Neural cell (in vitro differentiated cells): ENCODE measurements at regions not wholly inside any gene's neighbourhood (a gene's known extent, or its start where the extent isn't known, plus 50 kb on each side); places are given as distances from the start of the nearest gene placed in this dataset.

Experiments used
- CTCF ChIP-seq: fragments of 450-650 bp; IDR thresholded peaks from 2 replicates; pipeline ENCODE4 v1.5.1; 2014; ENCODE audit warnings: antibody characterized with exemption, mild to moderate bottlenecking, moderate library complexity; ENCODE audit not compliant: poor library complexity, severe bottlenecking
- EP300 ChIP-seq: fragments of 450-650 bp; conservative IDR thresholded peaks from 2 replicates; pipeline ENCODE4 v1.6.1; 2014; ENCODE audit warnings: antibody characterized with exemption, mild to moderate bottlenecking, moderate library complexity; ENCODE audit not compliant: poor library complexity, severe bottlenecking
- EZH2 ChIP-seq: fragments of 200-600, 300-800 bp; shearing (Covaris generic), sonication (generic); IDR thresholded peaks from 2 replicates; pipeline ENCODE4 v1.6.1; 2014; ENCODE audit warnings: antibody characterized with exemption, low read length, borderline replicate concordance, mild to moderate bottlenecking; ENCODE audit not compliant: insufficient read depth, poor library complexity, severe bottlenecking
- MXI1 ChIP-seq: fragments of 450-650 bp; conservative IDR thresholded peaks from 2 replicates; pipeline ENCODE4 v1.6.1; 2014; ENCODE audit warnings: antibody characterized with exemption, mild to moderate bottlenecking; ENCODE audit not compliant: poor library complexity, severe bottlenecking
- POLR2AphosphoS5 ChIP-seq: IDR thresholded peaks from 2 replicates; pipeline ENCODE4 v1.6.1; 2012
- SMC3 ChIP-seq: fragments of 450-650 bp; conservative IDR thresholded peaks from 2 replicates; pipeline ENCODE4 v1.6.1; 2014; ENCODE audit warnings: antibody characterized with exemption, mild to moderate bottlenecking, moderate library complexity; ENCODE audit not compliant: poor library complexity
- TAF1 ChIP-seq: IDR thresholded peaks from 2 replicates; pipeline ENCODE4 v1.6.1; 2012; ENCODE audit warnings: low read depth

- no peak for TF ChIP-seq SMC3
- no peak for TF ChIP-seq CTCF
- no peak for TF ChIP-seq TAF1
- TF ChIP-seq POLR2AphosphoS5: no peak
- no peak for TF ChIP-seq EZH2
- TF ChIP-seq EP300: no peak
- TF ChIP-seq MXI1: no peak
Measured at GRCh38 chr3:75967071-75967470, 181.7 kb upstream of the ZNF717 start.
